Suprapubic skin (tissue), 4 donors: ENCODE measurements at regions not wholly inside any gene's neighbourhood (a gene's known extent, or its start where the extent isn't known, plus 50 kb on each side); places are given as distances from the start of the nearest gene placed in this dataset.
"Not testable (repeated sequence)": the region's sequence is repeated elsewhere in the genome, so short reads cannot be mapped to it uniquely, and the experiment has no call there.

Experiments
- DNase-seq, 2 donors: peaks; one replicate each; pipeline ENCODE4 v3.0.0-alpha.2; 2019; ENCODE audit warnings: low spot score in 2 of 2
- H3K27ac ChIP-seq: fragments of 200-600 bp; sonication (generic); one replicate; pipeline ENCODE4 v1.5.1; 2019
- H3K27me3 ChIP-seq: fragments of 200-600 bp; sonication (generic); one replicate; pipeline ENCODE4 v1.5.1; 2019
- H3K36me3 ChIP-seq: fragments of 200-600 bp; sonication (generic); one replicate; pipeline ENCODE4 v1.5.1; 2019
- H3K4me1 ChIP-seq: fragments of 200-600 bp; sonication (generic); one replicate; pipeline ENCODE4 v1.5.1; 2019
- H3K4me3 ChIP-seq: fragments of 200-600 bp; sonication (generic); one replicate; pipeline ENCODE4 v1.5.1; 2019; ENCODE audit warnings: mild to moderate bottlenecking
- H3K9me3 ChIP-seq: fragments of 200-600 bp; sonication (generic); one replicate; pipeline ENCODE4 v1.5.1; 2019
- CTCF ChIP-seq, 2 donors: fragments of 200-600 bp in 1 of 2; fragments of 450-650 bp in 1 of 2; sonication (generic) in 1 of 2; IDR thresholded peaks; one replicate each; pipeline ENCODE4 v1.5.1; 2016 to 2019; ENCODE audit warnings: antibody characterized with exemption in 2 of 2, mild to moderate bottlenecking in 1 of 2, moderate library complexity in 1 of 2
- EP300 ChIP-seq: sonication (generic); formaldehyde crosslinking; IDR thresholded peaks from one replicate; pipeline ENCODE4 v1.6.1; 2017; ENCODE audit warnings: antibody characterized with exemption
- POLR2A ChIP-seq, 2 donors: fragments of 450-650 bp; IDR thresholded peaks; one replicate each; pipeline ENCODE4 v1.6.1; 2017; ENCODE audit warnings: antibody characterized with exemption in 2 of 2, mild to moderate bottlenecking in 2 of 2, moderate library complexity in 2 of 2
- POLR2AphosphoS5 ChIP-seq, 3 donors: sonication (generic); formaldehyde crosslinking; IDR thresholded peaks; one replicate each; pipeline ENCODE4 v1.6.1; 2017; ENCODE audit warnings: antibody characterized with exemption in 3 of 3
- WGBS: methylation state at CpG from one replicate; pipeline ENCODE4 v1.1.5; 2018; 5-methylcytosine and 5-hydroxymethylcytosine counted together

- DNase-seq = no peak
- H3K36me3 ChIP-seq = no peaks in the 10 kb centered on the region
- peaks cover 6% of the 10 kb centered on the region for H3K4me1 ChIP-seq
- H3K27me3 ChIP-seq = no peaks in the 10 kb centered on the region
- no peaks in the 10 kb centered on the region for H3K9me3 ChIP-seq
- no peak for TF ChIP-seq POLR2AphosphoS5 (IDR thresholded peaks at IDR 0.05)
- TF ChIP-seq EP300 = no peak
- TF ChIP-seq POLR2A (IDR thresholded peaks at IDR 0.05) = no peak
- TF ChIP-seq CTCF (IDR thresholded peaks at IDR 0.05) = no peak
- H3K4me3 ChIP-seq = no peak overlapping the region
- H3K27ac ChIP-seq = no peak overlapping the region
Measured at GRCh38 chr1:115505148-115505571, 136.6 kb upstream of the VANGL1 start.

- H3K36me3 ChIP-seq, H3K4me1 ChIP-seq: not testable (repeated sequence)
- WGBS = 91% methylated on average over 4 of the region's 4 CpGs
Measured at GRCh38 chr1:115502183-115502582, 139.6 kb upstream of the VANGL1 start.

GRCh38 chr1:115501476-115501875, 140.3 kb upstream of the VANGL1 start:
- 73% methylated on average over 1 of the region's 1 CpG for WGBS
- H3K9me3 ChIP-seq = no peaks in the 10 kb centered on the region
- TF ChIP-seq EP300 = no peak
- no peak for TF ChIP-seq POLR2AphosphoS5 (IDR thresholded peaks at IDR 0.05)
- no peak for TF ChIP-seq CTCF (IDR thresholded peaks at IDR 0.05)
- no peak for TF ChIP-seq POLR2A (IDR thresholded peaks at IDR 0.05)

More at GRCh38 chr1:115502183-115502582, 139.6 kb upstream of the VANGL1 start:
- H3K4me3 ChIP-seq, H3K9me3 ChIP-seq, DNase-seq, H3K27me3 ChIP-seq, H3K27ac ChIP-seq: not testable (repeated sequence)

GRCh38 chr1:115499253-115499652, 142.5 kb upstream of the VANGL1 start:
- WGBS = 93% methylated on average over 2 of the region's 2 CpGs
- H3K27ac ChIP-seq = no peak overlapping the region
- TF ChIP-seq CTCF (IDR thresholded peaks at IDR 0.05) (no peak), POLR2A (IDR thresholded peaks at IDR 0.05) (no peak), POLR2AphosphoS5 (IDR thresholded peaks at IDR 0.05) (no peak), EP300 (no peak)
- no peaks in the 10 kb centered on the region for H3K4me1 ChIP-seq
- H3K4me3 ChIP-seq = no peak overlapping the region
- no peaks in the 10 kb centered on the region for H3K9me3 ChIP-seq
- H3K27me3 ChIP-seq = no peaks in the 10 kb centered on the region
- no peaks in the 10 kb centered on the region for H3K36me3 ChIP-seq
- DNase-seq = no peak

More at GRCh38 chr1:115501476-115501875, 140.3 kb upstream of the VANGL1 start:
- H3K27ac ChIP-seq = no peak overlapping the region
- DNase-seq = no peak
- H3K4me3 ChIP-seq = no peak overlapping the region
- H3K27me3 ChIP-seq = no peaks in the 10 kb centered on the region
- no peaks in the 10 kb centered on the region for H3K4me1 ChIP-seq
- no peaks in the 10 kb centered on the region for H3K36me3 ChIP-seq

GRCh38 chr1:115496904-115497527, 144.8 kb upstream of the VANGL1 start:
- H3K4me3 ChIP-seq = no peak overlapping the region
- DNase-seq = no peak
- no peaks in the 10 kb centered on the region for H3K4me1 ChIP-seq
- TF ChIP-seq EP300 (no peak), CTCF (IDR thresholded peaks at IDR 0.05) (no peak), POLR2A (IDR thresholded peaks at IDR 0.05) (no peak), POLR2AphosphoS5 (IDR thresholded peaks at IDR 0.05) (no peak)
- H3K9me3 ChIP-seq = no peaks in the 10 kb centered on the region
- H3K27ac ChIP-seq = no peak overlapping the region
- H3K27me3 ChIP-seq = no peaks in the 10 kb centered on the region
- H3K36me3 ChIP-seq = no peaks in the 10 kb centered on the region
- WGBS = 55% methylated on average over 4 of the region's 4 CpGs

- H3K9me3 ChIP-seq = no peaks in the 10 kb centered on the region
- H3K4me1 ChIP-seq = no peaks in the 10 kb centered on the region
- 59% methylated on average over 6 of the region's 6 CpGs for WGBS
- H3K36me3 ChIP-seq = no peaks in the 10 kb centered on the region
- H3K27me3 ChIP-seq = no peaks in the 10 kb centered on the region
- TF ChIP-seq POLR2AphosphoS5 (IDR thresholded peaks at IDR 0.05) (no peak), POLR2A (IDR thresholded peaks at IDR 0.05) (no peak), EP300 (no peak), CTCF (IDR thresholded peaks at IDR 0.05) (no peak)
- H3K27ac ChIP-seq = no peak overlapping the region
- H3K4me3 ChIP-seq = no peak overlapping the region
- no peak for DNase-seq
Measured at GRCh38 chr1:115495625-115496024, 146.1 kb upstream of the VANGL1 start.
